B cell (primary cell): ENCODE measurements at regions not wholly inside any gene's neighbourhood (a gene's known extent, or its start where the extent isn't known, plus 50 kb on each side); places are given as distances from the start of the nearest gene placed in this dataset.

ENCODE experiments used
- ATAC-seq: fragments of 200-7000 bp; cut with Tn5 transposase; one replicate; pipeline ENCODE4 v1.10.0; 2021; ENCODE audit warnings: low read depth, mild to moderate bottlenecking, moderate number of reproducible peaks, moderate library complexity
- CTCF ChIA-PET: fragments of 350-600 bp; sonication (Branson Sonifier 250); formaldehyde crosslinking; loops from one replicate; lab custom pipeline; 2021; ENCODE audit warnings: antibody characterized with exemption, inconsistent platforms; lab: Charles Lee
- POLR2A ChIA-PET: fragments of 350-600 bp; sonication (Branson Sonifier 250); formaldehyde crosslinking; loops from one replicate; lab custom pipeline; 2021; ENCODE audit warnings: antibody characterized with exemption; lab: Charles Lee
- DNase-seq: peaks from one replicate; pipeline ENCODE4 v3.0.0; 2013
- H2AFZ ChIP-seq: 2 replicates; pipeline ENCODE4 v1.6.1; 2012; ENCODE audit warnings: mild to moderate bottlenecking, low read depth, low read length; ENCODE audit not compliant: insufficient read depth, poor library complexity, severe bottlenecking
- H3K27ac ChIP-seq, 2 donors: 1 replicate in 1 of 2; 2 replicates in 1 of 2; pipeline ENCODE4 v1.5.1; 2012 to 2013; ENCODE audit warnings: low read length in 2 of 2, mild to moderate bottlenecking in 2 of 2, moderate library complexity in 1 of 2
- H3K27me3 ChIP-seq, 4 experiments: fragments of 200-600 bp in 1 of 4; sonication (generic) in 1 of 4; replicated peaks in 1 of 4; 1 replicate in 2 of 4; 2 replicates in 2 of 4; pipeline versions ENCODE4 v1.6.1 to v1.7.0; 2013 to 2016; ENCODE audit warnings: low read length in 3 of 4, mild to moderate bottlenecking in 2 of 4, mixed read lengths in 1 of 4, moderate library complexity in 1 of 4; ENCODE audit not compliant: insufficient read depth in 4 of 4, control insufficient read depth in 3 of 4; ENCODE audit errors: control extremely low read depth in 1 of 4
- H3K36me3 ChIP-seq, 2 experiments: replicated peaks in 1 of 2; 1 replicate in 1 of 2; 2 replicates in 1 of 2; pipeline versions ENCODE4 v1.6.1 to v1.7.1; 2013; ENCODE audit warnings: low read length in 1 of 2; ENCODE audit not compliant: insufficient read depth in 2 of 2, control insufficient read depth in 1 of 2; ENCODE audit errors: control extremely low read depth in 1 of 2, extremely low read depth in 1 of 2
- H3K4me1 ChIP-seq, 2 donors: fragments of 200-600 bp in 1 of 2; sonication (generic) in 1 of 2; 1 replicate in 1 of 2; 2 replicates in 1 of 2; pipeline versions ENCODE4 v1.5.1 to v1.6.1; 2013 to 2017; ENCODE audit warnings: low read length in 2 of 2; ENCODE audit not compliant: control insufficient read depth in 2 of 2, insufficient read depth in 2 of 2
- H3K4me2 ChIP-seq: replicated peaks from 2 replicates; pipeline ENCODE3; 2012; ENCODE audit warnings: mild to moderate bottlenecking, low read depth, low read length; ENCODE audit not compliant: poor library complexity, severe bottlenecking
- H3K4me3 ChIP-seq, 5 experiments: fragments of 200-600 bp in 1 of 5; sonication (generic) in 1 of 5; 1 replicate in 3 of 5; 2 replicates in 2 of 5; pipeline versions ENCODE4 v1.5.1 to v1.7.0; 2011 to 2016; ENCODE audit warnings: low read length in 4 of 5, mild to moderate bottlenecking in 4 of 5, low read depth in 2 of 5, control low read depth in 1 of 5, moderate library complexity in 1 of 5; ENCODE audit not compliant: insufficient read depth in 1 of 5; ENCODE audit errors: control extremely low read depth in 1 of 5, extremely low read depth in 1 of 5
- H3K79me2 ChIP-seq: fragments of 200-600 bp; sonication (generic); one replicate; pipeline ENCODE4 v1.6.0; 2016; ENCODE audit warnings: low read length; ENCODE audit not compliant: control insufficient read depth, insufficient read depth
- H3K9ac ChIP-seq: fragments of 200-600 bp; sonication (generic); 2 replicates; pipeline ENCODE4 v1.6.1; 2017; ENCODE audit warnings: mild to moderate bottlenecking, low read length, moderate library complexity
- H3K9me3 ChIP-seq, 3 donors: one replicate each; pipeline versions ENCODE4 v1.6.1 to v1.7.1; 2013; ENCODE audit warnings: low read length in 2 of 3; ENCODE audit not compliant: control insufficient read depth in 2 of 3, insufficient read depth in 1 of 3; ENCODE audit errors: control extremely low read depth in 1 of 3
- H4K20me1 ChIP-seq: 2 replicates; pipeline ENCODE4 v1.6.0; 2012; ENCODE audit warnings: mild to moderate bottlenecking, low read length; ENCODE audit not compliant: insufficient read depth, control insufficient read depth, poor library complexity, severe bottlenecking
- H3K27ac Mint-ChIP-seq: one replicate; pipeline ENCODE4 v1.8.0; 2021; ENCODE audit warnings: mixed read lengths
- H3K27me3 Mint-ChIP-seq: one replicate; pipeline ENCODE4 v1.8.0; 2021; ENCODE audit warnings: mixed read lengths
- H3K4me1 Mint-ChIP-seq: one replicate; pipeline ENCODE4 v1.8.0; 2021; ENCODE audit warnings: mixed read lengths
- H3K4me3 Mint-ChIP-seq: one replicate; pipeline ENCODE4 v1.8.0; 2021; ENCODE audit warnings: mixed read lengths
- H3K9me3 Mint-ChIP-seq: one replicate; pipeline ENCODE4 v1.8.0; 2022; ENCODE audit warnings: mixed read lengths; ENCODE audit not compliant: insufficient read depth
- EZH2 ChIP-seq: IDR thresholded peaks from 2 replicates; pipeline ENCODE4 v1.6.1; 2012; ENCODE audit warnings: borderline replicate concordance, low read depth, mild to moderate bottlenecking, moderate library complexity, low read length; ENCODE audit not compliant: insufficient read depth, poor library complexity, severe bottlenecking
- WGBS: methylation state at CpG from one replicate; pipeline ENCODE4 v1.1.5; 2013; ENCODE audit warnings: missing lambda C conversion rate; ENCODE audit not compliant: insufficient coverage; 5-methylcytosine and 5-hydroxymethylcytosine counted together
- intact Hi-C: fragments of 100-400 bp; cut with micrococcal nuclease; formaldehyde crosslinking; loops from one replicate; pipeline ENCODE4 v1.10.0; 2022
- TF ChIP-seq, protein P1 (sequence below): fragments of 200-600 bp; IDR thresholded peaks from one replicate; pipeline ENCODE4 v1.8.0; 2022; ENCODE audit warnings: antibody characterized with exemption, mild to moderate bottlenecking

DNA sequence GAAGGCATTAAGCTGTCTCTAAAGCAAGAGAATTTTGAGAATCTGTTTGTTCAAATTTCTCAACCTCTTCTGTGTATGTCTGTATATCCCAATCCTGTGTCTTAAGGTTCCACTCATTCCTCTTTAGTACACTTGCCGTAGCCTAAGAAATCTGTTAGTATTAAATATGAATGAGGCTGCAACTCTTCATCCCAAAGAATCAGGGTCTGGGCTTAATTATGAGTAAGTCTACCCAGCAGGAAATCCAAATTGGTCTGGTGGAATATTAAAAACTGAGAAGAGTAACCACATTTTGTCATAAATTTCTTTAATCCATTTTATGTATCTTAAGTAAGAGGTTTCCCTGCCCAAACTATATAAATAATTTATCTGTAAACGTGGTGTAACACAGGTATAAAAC, 1171.2 kb downstream of the CDH12 start:
- TF ChIP-seq, protein P1, sequence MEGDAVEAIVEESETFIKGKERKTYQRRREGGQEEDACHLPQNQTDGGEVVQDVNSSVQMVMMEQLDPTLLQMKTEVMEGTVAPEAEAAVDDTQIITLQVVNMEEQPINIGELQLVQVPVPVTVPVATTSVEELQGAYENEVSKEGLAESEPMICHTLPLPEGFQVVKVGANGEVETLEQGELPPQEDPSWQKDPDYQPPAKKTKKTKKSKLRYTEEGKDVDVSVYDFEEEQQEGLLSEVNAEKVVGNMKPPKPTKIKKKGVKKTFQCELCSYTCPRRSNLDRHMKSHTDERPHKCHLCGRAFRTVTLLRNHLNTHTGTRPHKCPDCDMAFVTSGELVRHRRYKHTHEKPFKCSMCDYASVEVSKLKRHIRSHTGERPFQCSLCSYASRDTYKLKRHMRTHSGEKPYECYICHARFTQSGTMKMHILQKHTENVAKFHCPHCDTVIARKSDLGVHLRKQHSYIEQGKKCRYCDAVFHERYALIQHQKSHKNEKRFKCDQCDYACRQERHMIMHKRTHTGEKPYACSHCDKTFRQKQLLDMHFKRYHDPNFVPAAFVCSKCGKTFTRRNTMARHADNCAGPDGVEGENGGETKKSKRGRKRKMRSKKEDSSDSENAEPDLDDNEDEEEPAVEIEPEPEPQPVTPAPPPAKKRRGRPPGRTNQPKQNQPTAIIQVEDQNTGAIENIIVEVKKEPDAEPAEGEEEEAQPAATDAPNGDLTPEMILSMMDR: no peak
- no peak for TF ChIP-seq EZH2
- Histone ChIP-seq H3K9me3 (peaks cover 0 to 4% (median 0%) of the 10 kb centered on the region in 3 donors), H3K27ac (no peak overlapping the region), H3K79me2 (no peaks in the 10 kb centered on the region), H3K27me3 (no peaks in the 10 kb centered on the region), H3K9ac (no peak overlapping the region), H2AFZ (no peak overlapping the region), H4K20me1 (no peaks in the 10 kb centered on the region), H3K4me2 (no peak overlapping the region), H3K4me1 (no peaks in the 10 kb centered on the region), H3K36me3 (no peaks in the 10 kb centered on the region), H3K4me3 (no peak overlapping the region)
- intact Hi-C loops: no loop called here
- DNase-seq (no peak), ATAC-seq (no peak)
- peaks cover 2% of the 10 kb centered on the region for H3K9me3 Mint-ChIP-seq
- WGBS: no CpG with 5 or more reads among the region's 2 CpGs
- H3K27me3 Mint-ChIP-seq: no peaks in the 10 kb centered on the region
- H3K4me1 Mint-ChIP-seq: no peaks in the 10 kb centered on the region
- H3K27ac Mint-ChIP-seq: no peak overlapping the region
- ChIA-PET POLR2A (no interaction called here), CTCF (no interaction called here)
- no peak overlapping the region for H3K4me3 Mint-ChIP-seq

DNA sequence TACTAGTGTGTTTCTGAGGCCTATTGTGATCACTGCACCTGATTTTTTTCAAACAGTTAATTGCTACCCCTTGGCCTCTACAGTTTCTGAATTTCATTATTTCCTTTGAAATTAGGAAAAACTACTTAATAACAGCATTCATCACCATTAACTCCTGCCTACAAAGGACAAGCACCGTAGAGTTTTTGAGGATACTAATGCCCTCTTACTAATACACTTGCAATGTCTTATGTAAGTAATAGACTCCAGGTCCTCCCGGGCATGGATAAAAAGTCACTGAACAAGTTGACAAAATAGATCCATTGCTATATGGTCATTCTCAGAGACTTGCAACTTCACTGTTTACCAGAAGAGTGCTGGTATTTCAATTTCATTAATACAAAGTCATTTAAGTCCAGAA, 1172.5 kb downstream of the CDH12 start:
- H3K9me3 Mint-ChIP-seq: peaks cover 2% of the 10 kb centered on the region
- no peak overlapping the region for H3K4me2 ChIP-seq
- ChIA-PET CTCF (no interaction called here), POLR2A (no interaction called here)
- H3K4me1 ChIP-seq: no peaks in the 10 kb centered on the region
- H3K27ac Mint-ChIP-seq: no peak overlapping the region
- no peak overlapping the region for H3K4me3 Mint-ChIP-seq
- H3K9ac ChIP-seq: no peak overlapping the region
- H3K27me3 ChIP-seq: no peaks in the 10 kb centered on the region
- no peaks in the 10 kb centered on the region for H3K79me2 ChIP-seq
- no peak overlapping the region for H3K4me3 ChIP-seq
- peaks cover 0 to 4% (median 0%) of the 10 kb centered on the region in 3 donors for H3K9me3 ChIP-seq
- H2AFZ ChIP-seq: no peak overlapping the region
- H3K36me3 ChIP-seq: no peaks in the 10 kb centered on the region
- H4K20me1 ChIP-seq: no peaks in the 10 kb centered on the region
- H3K27me3 Mint-ChIP-seq: no peaks in the 10 kb centered on the region
- ATAC-seq (no peak), DNase-seq (no peak)
- TF ChIP-seq, protein P1: no peak
- TF ChIP-seq EZH2: no peak
- no CpG with 5 or more reads among the region's 2 CpGs for WGBS
- intact Hi-C loops: no loop called here
- H3K4me1 Mint-ChIP-seq: no peaks in the 10 kb centered on the region
- H3K27ac ChIP-seq: no peak overlapping the region
